BE2C (cell line): ENCODE measurements at regions not wholly inside any gene's neighbourhood (a gene's known extent, or its start where the extent isn't known, plus 50 kb on each side); places are given as distances from the start of the nearest gene placed in this dataset.

Experiments
- DNase-seq: peaks from one replicate; pipeline ENCODE4 v3.0.0-alpha.2; 2020
- H3K27me3 ChIP-seq: fragments of 250-450 bp; sonication (Bioruptor Pico); 2 replicates; pipeline ENCODE4 v1.5.1; 2020; ENCODE audit warnings: mild to moderate bottlenecking
- H3K36me3 ChIP-seq: fragments of 250-450 bp; sonication (Bioruptor Pico); 2 replicates; pipeline ENCODE4 v1.5.1; 2020; ENCODE audit warnings: mild to moderate bottlenecking
- H3K4me1 ChIP-seq: fragments of 250-450 bp; sonication (Bioruptor Pico); 2 replicates; pipeline ENCODE4 v1.5.1; 2020
- H3K4me3 ChIP-seq: 2 replicates; pipeline ENCODE4 v1.5.1; 2011; ENCODE audit warnings: low read depth, low read length
- H3K9me3 ChIP-seq: fragments of 250-450 bp; sonication (Bioruptor Pico); 2 replicates; pipeline ENCODE4 v1.5.1; 2020
- TF ChIP-seq, protein P1 (sequence below): IDR thresholded peaks from 2 replicates; pipeline ENCODE4 v1.5.1; 2012; ENCODE audit warnings: mild to moderate bottlenecking, low read depth, low read length

DNA sequence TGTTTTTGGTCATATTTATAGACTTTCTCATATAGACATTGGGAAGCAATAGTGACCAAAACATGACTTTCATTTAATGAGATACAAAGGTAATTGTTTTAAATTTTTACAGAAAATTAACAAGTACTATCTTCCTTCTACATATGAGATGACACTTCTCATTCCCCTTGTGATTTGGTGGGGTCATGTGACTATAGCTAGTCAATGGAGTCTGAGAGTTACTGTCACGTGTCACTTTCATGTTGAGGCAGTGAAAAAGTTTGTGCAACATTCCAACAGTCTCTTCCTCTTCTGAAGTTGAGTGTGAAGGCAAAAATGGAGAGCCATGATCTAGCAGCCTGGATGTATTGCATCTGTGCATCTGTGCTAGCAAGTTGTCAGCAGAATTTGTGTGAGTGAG is 618.3 kb upstream of the LRRC4C start:
- Histone ChIP-seq H3K27me3 (no peaks in the 10 kb centered on the region), H3K4me3 (no peak overlapping the region), H3K4me1 (no peaks in the 10 kb centered on the region), H3K36me3 (no peaks in the 10 kb centered on the region), H3K9me3 (no peaks in the 10 kb centered on the region)
- TF ChIP-seq, protein P1, sequence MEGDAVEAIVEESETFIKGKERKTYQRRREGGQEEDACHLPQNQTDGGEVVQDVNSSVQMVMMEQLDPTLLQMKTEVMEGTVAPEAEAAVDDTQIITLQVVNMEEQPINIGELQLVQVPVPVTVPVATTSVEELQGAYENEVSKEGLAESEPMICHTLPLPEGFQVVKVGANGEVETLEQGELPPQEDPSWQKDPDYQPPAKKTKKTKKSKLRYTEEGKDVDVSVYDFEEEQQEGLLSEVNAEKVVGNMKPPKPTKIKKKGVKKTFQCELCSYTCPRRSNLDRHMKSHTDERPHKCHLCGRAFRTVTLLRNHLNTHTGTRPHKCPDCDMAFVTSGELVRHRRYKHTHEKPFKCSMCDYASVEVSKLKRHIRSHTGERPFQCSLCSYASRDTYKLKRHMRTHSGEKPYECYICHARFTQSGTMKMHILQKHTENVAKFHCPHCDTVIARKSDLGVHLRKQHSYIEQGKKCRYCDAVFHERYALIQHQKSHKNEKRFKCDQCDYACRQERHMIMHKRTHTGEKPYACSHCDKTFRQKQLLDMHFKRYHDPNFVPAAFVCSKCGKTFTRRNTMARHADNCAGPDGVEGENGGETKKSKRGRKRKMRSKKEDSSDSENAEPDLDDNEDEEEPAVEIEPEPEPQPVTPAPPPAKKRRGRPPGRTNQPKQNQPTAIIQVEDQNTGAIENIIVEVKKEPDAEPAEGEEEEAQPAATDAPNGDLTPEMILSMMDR, result no peak
- DNase-seq, result no peak

- no peaks in the 10 kb centered on the region for H3K4me1 ChIP-seq
- H3K9me3 ChIP-seq, result no peaks in the 10 kb centered on the region
- DNase-seq, result no peak
- no peaks in the 10 kb centered on the region for H3K36me3 ChIP-seq
- TF ChIP-seq, protein P1, result no peak
- no peaks in the 10 kb centered on the region for H3K27me3 ChIP-seq
- H3K4me3 ChIP-seq, result no peak overlapping the region
Observed at GRCh38 chr11:42085736-42086135, 626.3 kb upstream of the LRRC4C start.

GRCh38 chr11:42093541-42093940 is 634.1 kb upstream of the LRRC4C start:
- no peaks in the 10 kb centered on the region for H3K27me3 ChIP-seq
- H3K36me3 ChIP-seq, result no peaks in the 10 kb centered on the region
- TF ChIP-seq, protein P1, result no peak
- no peak overlapping the region for H3K4me3 ChIP-seq
- no peak for DNase-seq
- no peaks in the 10 kb centered on the region for H3K4me1 ChIP-seq
- H3K9me3 ChIP-seq, result no peaks in the 10 kb centered on the region

DNA sequence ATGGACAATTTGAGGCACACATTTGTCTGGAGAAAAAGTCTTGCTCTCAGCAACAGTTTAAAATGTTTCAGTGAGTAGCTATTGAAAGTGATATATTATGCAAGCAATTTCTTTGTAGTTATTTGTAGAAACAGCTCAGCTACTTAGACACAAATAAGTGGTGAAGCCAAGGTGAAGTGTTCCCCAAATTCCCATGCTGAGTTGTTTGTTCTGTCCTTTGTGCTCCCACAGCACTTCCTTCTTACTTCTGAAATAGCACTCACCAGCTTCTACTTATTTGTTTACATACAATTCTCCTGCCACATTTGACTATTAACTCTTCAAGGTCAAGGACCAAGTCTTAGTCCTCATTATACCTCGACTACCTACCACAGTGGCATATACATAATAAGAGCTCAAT is 638.6 kb upstream of the LRRC4C start:
- no peak overlapping the region for H3K4me3 ChIP-seq
- H3K4me1 ChIP-seq, result no peaks in the 10 kb centered on the region
- H3K36me3 ChIP-seq, result no peaks in the 10 kb centered on the region
- H3K27me3 ChIP-seq, result no peaks in the 10 kb centered on the region
- DNase-seq, result no peak
- H3K9me3 ChIP-seq, result no peaks in the 10 kb centered on the region
- TF ChIP-seq, protein P1, result no peak

DNA sequence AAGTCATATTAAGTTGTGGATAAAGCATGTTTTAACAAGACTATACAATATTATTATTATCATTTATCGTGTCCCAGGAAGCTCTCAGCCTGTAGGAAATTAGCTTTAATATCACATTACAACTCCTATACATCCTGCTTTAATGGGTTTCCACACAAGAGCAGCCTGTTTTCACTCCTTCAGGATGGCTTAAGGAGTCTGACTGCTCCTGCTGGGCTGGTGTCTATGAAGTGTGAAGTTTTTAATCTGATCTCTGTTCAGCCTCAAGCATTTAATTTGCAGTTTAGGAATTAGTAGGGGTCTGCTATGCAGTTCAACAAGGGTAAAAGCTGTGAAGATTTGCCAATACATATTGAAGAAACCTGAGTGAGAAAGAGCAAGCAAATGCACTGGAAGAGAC is 653.4 kb upstream of the LRRC4C start:
- Histone ChIP-seq H3K27me3 (no peaks in the 10 kb centered on the region), H3K9me3 (no peaks in the 10 kb centered on the region), H3K4me3 (no peak overlapping the region), H3K36me3 (no peaks in the 10 kb centered on the region), H3K4me1 (no peaks in the 10 kb centered on the region)
- DNase-seq, result no peak
- TF ChIP-seq, protein P1, result no peak

GRCh38 chr11:42114927-42115326 is 655.5 kb upstream of the LRRC4C start:
- no peak for DNase-seq
- Histone ChIP-seq H3K4me3 (no peak overlapping the region), H3K4me1 (no peaks in the 10 kb centered on the region), H3K36me3 (no peaks in the 10 kb centered on the region), H3K27me3 (no peaks in the 10 kb centered on the region), H3K9me3 (no peaks in the 10 kb centered on the region)
- TF ChIP-seq, protein P1, result no peak
